C1 segment of cervical spinal cord (tissue), 14 donors: ENCODE measurements at regions not wholly inside any gene's neighbourhood (a gene's known extent, or its start where the extent isn't known, plus 50 kb on each side); places are given as distances from the start of the nearest gene placed in this dataset.

ENCODE experiments used
- DNase-seq, 14 donors: peaks; one replicate each; lab custom pipeline; 2025; lab: John Stamatoyannopoulos, UW

- no peak for DNase-seq
Measured at GRCh38 chr2:139836769-139837168, 1056.6 kb upstream of the NXPH2 start.

- no peak for DNase-seq
Measured at GRCh38 chr2:139835101-139835500, 1054.9 kb upstream of the NXPH2 start.

GRCh38 chr2:139828011-139828410 is 1047.8 kb upstream of the NXPH2 start:
- no peak for DNase-seq

GRCh38 chr2:139825726-139826125 is 1045.5 kb upstream of the NXPH2 start:
- DNase-seq: no peak

- no peak for DNase-seq
Measured at GRCh38 chr2:139819273-139819796, 1039.1 kb upstream of the NXPH2 start.

GRCh38 chr2:139814458-139814857 is 1034.3 kb upstream of the NXPH2 start:
- DNase-seq: no peak

GRCh38 chr2:139813340-139813739 is 1033.2 kb upstream of the NXPH2 start:
- DNase-seq: no peak

- DNase-seq: no peak
Measured at GRCh38 chr2:139805441-139805840, 1025.3 kb upstream of the NXPH2 start.

- no peak for DNase-seq
Measured at GRCh38 chr2:139798391-139798790, 1018.2 kb upstream of the NXPH2 start.

- peak in 1 of 14 donors; percentile 13 for DNase-seq
Measured at GRCh38 chr2:139790807-139791752, 1010.9 kb upstream of the NXPH2 start.

GRCh38 chr2:139790136-139790535 is 1009.9 kb upstream of the NXPH2 start:
- no peak for DNase-seq

- no peak for DNase-seq
Measured at GRCh38 chr2:139778732-139779131, 998.5 kb upstream of the NXPH2 start.

- no peak for DNase-seq
Measured at GRCh38 chr2:139773720-139774277, 993.6 kb upstream of the NXPH2 start.

GRCh38 chr2:139769633-139770032 is 989.4 kb upstream of the NXPH2 start:
- no peak for DNase-seq

- no peak for DNase-seq
Measured at GRCh38 chr2:139763705-139764104, 983.5 kb upstream of the NXPH2 start.

GRCh38 chr2:139759000-139759505 is 978.9 kb upstream of the NXPH2 start:
- no peak for DNase-seq

- no peak for DNase-seq
Measured at GRCh38 chr2:139746901-139747300, 966.7 kb upstream of the NXPH2 start.

- no peak for DNase-seq
Measured at GRCh38 chr2:139744273-139744672, 964.1 kb upstream of the NXPH2 start.

GRCh38 chr2:139742216-139743172 is 962.3 kb upstream of the NXPH2 start:
- no peak for DNase-seq

GRCh38 chr2:139737659-139738058 is 957.5 kb upstream of the NXPH2 start:
- DNase-seq: no peak

- DNase-seq: no peak
Measured at GRCh38 chr2:139730197-139730596, 950.0 kb upstream of the NXPH2 start.
